NCI-H146 (cell line): ENCODE measurements at regions not wholly inside any gene's neighbourhood (a gene's known extent, or its start where the extent isn't known, plus 50 kb on each side); places are given as distances from the start of the nearest gene placed in this dataset.

Experiments
- DNase-seq: peaks from one replicate; lab custom pipeline; 2025; lab: John Stamatoyannopoulos, UW

DNA sequence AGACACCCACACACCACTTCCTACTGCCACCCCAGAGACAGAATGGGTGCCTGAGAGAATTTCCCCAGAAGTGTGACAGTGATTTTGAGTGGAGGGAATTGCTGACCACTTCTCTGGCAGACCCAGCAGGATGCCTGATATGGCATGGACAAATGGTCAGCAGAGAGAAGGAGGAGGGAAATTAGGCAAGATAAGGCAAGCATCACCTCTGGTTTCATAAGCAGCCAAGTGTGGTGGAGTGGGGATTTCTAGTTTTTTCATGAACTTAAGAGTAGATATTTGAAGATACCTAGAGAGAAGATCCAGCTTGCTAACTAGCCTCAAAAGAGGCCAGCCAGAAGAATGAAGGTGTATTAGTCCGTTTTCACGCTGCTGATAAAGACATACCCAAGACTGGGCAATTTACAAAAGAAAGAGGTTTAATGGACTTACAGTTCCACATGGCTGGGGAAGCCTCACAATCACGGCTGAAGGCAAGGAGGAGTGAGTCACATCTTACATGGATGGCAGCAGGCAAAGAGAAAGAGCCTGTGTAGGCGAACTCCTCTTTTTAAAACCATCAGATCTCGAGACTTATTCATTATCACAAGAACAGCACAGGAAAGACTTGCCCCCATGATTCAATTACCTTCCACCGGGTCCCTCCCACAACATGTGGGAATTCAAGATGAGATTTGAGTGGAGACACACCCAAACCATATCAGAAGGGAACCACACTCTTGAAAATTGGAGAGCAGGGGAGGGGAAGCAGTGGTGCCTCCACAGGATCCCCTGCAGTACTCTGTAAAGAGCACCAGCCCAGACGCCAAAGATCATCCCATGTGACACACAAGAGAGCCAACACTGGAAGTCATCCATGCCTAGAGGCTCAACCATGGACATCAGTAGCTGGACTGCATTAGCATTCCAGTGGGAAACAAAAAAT lies 64.2 kb downstream of the RBM43 start:
- DNase-seq = no peak

DNA sequence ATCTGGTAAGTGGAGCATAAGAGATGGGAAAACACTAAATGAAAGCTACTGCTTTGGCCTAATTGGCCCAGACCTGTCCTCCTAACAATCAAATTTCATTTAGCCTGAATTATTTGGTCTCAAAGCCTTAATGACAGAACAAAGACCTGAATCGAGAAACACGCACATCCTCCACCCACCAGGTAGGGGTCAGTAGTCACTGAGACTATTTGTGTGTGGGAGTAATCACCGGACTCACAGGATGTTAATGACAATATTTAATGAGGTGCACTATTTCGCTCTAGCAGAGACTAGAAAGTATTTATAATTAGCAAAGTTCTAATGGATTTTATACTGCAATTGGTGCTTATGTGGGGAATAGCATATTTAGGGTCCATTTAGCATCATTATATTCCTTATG lies 68.1 kb downstream of the RBM43 start:
- DNase-seq = no peak

- no peak for DNase-seq
These were observed 69.0 kb downstream of the RBM43 start for GRCh38 chr2:151192681-151193080.

GRCh38 chr2:151191001-151191400 lies 70.7 kb downstream of the RBM43 start:
- DNase-seq = no peak

DNA sequence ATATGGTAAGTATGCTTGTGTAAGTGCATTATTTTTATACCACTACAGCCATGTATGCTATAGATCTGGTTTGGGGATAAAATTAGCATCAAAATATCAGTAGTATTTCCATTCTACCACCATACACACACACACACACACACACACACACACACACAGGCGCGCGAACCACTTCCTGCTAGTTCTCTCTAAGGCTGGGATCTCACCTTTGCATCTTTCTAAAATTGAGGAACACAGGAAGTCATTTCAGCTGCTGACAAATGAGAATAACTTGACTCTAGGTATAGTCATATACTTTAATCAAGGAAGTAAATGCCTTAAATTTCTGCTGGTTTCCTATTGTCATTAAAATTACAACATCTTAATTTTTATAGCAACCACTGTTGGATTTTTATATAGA lies 72.5 kb downstream of the RBM43 start:
- no peak for DNase-seq

- no peak for DNase-seq
These were observed 75.7 kb downstream of the RBM43 start for GRCh38 chr2:151186011-151186410.

- DNase-seq = no peak
These were observed 78.5 kb downstream of the RBM43 start for GRCh38 chr2:151182899-151183809.

DNA sequence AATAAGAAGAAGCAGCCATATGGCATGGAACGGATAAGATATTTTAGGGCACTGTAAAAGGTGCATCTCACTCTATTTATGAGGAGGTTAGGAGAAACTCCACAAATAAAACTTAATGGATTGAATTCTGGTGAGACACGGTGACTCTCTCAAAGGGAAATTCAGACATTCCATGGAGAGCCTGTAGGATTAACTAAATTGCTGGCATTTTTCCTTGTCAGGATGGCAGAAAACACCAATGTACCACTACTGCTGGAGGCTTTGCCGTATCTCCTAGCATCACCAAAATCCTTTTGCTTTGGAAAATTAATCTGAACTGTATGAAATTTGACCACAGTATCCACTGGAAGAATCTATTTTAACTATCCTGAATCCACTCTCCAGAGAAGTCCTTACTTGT lies 79.3 kb downstream of the RBM43 start:
- DNase-seq = no peak

GRCh38 chr2:151181524-151181923 lies 80.1 kb downstream of the RBM43 start:
- no peak for DNase-seq

DNA sequence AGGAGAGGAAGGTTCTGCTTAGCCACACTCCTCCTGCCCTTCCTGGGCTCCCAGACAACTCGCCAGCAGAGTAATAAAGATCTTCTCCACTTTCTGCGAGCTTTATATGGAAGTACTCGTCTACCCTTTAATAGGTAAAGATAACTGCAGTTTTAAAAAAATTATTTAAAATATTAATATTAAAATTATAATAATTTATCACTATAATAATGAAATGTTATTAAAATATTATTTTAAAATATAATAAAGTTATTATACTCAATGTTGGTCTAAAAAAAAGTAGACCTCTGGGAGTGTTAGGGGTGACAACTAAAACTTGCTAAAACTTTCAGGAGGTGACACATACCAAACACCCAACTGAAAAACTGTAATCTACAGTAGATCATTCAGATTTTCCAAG lies 81.5 kb downstream of the RBM43 start:
- DNase-seq = no peak

DNA sequence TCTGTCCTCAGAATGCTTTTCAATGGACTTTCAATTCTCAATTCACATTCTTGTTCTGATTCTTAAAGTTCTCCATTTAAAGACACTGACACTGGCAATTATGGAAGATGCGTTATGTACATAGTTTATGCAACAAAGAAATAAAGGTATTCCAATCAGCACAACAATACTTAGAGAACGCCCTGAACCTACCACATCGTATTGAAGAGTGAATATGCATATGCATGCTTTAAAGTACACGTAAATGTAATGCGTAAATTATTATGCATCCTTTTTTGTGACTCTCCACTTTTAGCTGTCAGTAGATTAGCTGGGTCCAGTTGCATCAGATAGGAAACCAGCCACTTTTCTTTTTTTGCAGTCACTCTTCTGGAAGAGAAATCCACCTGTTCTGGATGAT lies 83.5 kb downstream of the RBM43 start:
- no peak for DNase-seq

DNA sequence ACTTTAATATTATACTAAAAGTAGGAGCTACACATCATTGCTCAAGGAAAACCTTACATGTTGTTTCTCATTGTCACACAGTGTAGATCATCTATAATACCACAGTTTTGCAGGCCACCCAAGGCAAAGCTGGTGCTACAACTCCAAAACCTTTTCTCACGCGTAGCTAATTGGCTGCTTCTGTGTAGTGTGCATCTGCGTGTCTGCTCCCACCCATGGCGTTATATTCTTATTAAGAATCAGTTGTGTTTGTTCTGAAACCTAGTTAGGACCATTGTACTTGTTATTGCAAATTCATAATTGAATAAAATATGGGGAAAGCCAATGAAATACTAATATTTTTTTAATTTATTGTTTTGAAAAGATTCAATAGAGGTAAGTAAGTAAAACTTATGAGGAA lies 83.9 kb downstream of the RBM43 start:
- no peak for DNase-seq

DNA sequence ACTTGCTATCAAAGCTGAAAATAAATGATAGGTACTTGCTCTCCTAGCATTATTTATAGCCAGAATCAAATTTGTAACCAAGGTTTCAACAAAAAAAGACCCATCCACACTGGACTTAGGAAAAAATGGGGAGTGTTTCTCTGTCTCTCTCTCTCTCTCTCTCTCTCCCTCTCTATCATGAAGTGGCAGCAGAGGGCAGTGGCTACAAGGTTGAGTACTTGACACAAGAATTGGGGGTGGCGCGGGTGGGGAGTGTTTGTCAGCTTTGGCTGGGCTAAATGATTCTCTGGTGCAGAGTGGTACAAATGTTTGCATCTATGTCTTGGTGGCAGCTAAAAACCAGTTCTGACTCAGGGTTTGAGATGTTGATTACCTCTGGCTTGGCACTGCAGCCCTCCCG lies 85.0 kb downstream of the RBM43 start:
- DNase-seq = no peak

- no peak for DNase-seq
These were observed 85.8 kb downstream of the RBM43 start for GRCh38 chr2:151175864-151176263.

DNA sequence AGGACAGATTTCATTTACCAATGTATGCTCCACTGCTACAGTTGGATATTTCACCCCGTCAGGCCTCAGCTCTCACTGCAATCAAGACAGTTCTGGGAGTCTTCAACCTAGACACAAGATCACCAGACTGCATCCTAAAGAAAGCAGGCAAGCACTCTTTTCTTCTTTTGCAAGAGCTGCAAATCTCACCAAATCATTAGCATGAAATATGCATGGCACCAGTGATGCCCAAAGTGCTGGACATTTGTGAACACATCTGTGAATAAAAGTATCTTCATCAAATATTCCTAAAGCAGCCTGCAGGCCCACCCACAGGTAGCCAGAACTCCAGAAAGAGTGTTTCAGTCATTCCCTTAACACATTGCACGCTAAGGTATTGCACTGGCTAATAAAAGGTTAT lies 87.5 kb downstream of the RBM43 start:
- no peak for DNase-seq

DNA sequence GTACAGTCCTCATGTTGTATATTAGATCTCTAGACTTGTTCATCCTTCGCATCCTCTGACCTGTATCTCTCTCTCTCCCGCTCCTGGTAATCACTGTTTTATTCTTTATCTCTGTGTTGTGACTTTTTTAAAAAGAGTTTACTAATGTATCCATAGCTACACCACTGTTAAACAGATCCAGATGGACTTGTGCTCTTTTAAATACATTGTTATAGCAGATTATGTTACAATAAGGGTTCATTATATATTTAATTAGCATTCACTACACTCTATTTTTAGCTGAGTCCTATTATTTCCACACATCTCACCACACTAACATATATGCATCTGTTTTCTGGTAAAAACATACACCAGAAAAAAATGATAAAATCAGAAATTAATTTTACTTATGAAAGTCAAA lies 90.5 kb downstream of the RBM43 start:
- no peak for DNase-seq

GRCh38 chr2:151166410-151166809 lies 95.3 kb downstream of the RBM43 start:
- DNase-seq = no peak

DNA sequence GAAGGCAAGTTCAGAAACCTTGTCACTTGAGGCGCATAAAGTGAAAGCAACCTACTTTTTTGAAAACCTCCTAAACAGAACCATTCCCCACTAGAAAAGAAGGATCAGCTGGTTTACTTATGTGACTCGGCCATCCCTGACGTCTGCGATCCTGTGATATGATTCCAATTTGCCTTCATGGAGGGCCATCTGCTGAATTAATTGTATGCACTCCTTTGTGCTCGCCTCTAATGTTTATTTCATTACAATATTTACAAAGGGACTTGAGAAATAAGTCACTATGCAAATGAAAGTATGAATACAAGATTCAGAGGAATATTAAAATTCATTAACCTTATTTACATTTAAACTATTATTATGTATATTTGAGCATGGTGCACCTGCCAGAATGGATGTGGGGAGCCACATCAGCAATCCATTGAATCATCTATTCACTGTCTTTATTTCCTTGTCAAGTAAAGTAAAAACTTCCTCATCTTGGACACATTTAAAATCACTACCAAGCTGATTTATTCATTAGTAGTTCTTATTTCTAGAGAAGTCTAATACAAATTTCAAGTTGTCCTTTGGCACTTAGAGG lies 96.5 kb downstream of the RBM43 start:
- DNase-seq = no peak

GRCh38 chr2:151161821-151162551 lies 99.7 kb downstream of the RBM43 start:
- no peak for DNase-seq

GRCh38 chr2:151159109-151159662 lies 102.5 kb downstream of the RBM43 start:
- no peak for DNase-seq

GRCh38 chr2:151157000-151157735 lies 104.5 kb downstream of the RBM43 start:
- DNase-seq = no peak
